Omental fat pad (tissue), 3 donors: ENCODE measurements at regions not wholly inside any gene's neighbourhood (a gene's known extent, or its start where the extent isn't known, plus 50 kb on each side); places are given as distances from the start of the nearest gene placed in this dataset.
"Not testable (repeated sequence)": the region's sequence is repeated elsewhere in the genome, so short reads cannot be mapped to it uniquely, and the experiment has no call there.

ENCODE experiments used
- ATAC-seq: fragments of 150-250 bp; one replicate; pipeline ENCODE4 v1.9.1; 2016; ENCODE audit warnings: mild to moderate bottlenecking, moderate library complexity; ENCODE audit not compliant: low FRiP score
- DNase-seq: peaks from one replicate; pipeline ENCODE4 v3.0.0-alpha.2; 2019; ENCODE audit warnings: low spot score
- CTCF ChIP-seq, 3 donors: fragments of 450-650 bp; IDR thresholded peaks; one replicate each; pipeline ENCODE4 v1.5.1; 2016 to 2017; ENCODE audit warnings: antibody characterized with exemption in 3 of 3, mild to moderate bottlenecking in 3 of 3, moderate library complexity in 2 of 3

- no peak for TF ChIP-seq CTCF (IDR thresholded peaks at IDR 0.05)
- ATAC-seq (no peak), DNase-seq (no peak)
Observed at GRCh38 chr1:232316864-232317263, 313.1 kb downstream of the SIPA1L2 start.

GRCh38 chr1:232313876-232314275 lies 316.1 kb downstream of the SIPA1L2 start:
- not testable (repeated sequence) for ATAC-seq, DNase-seq

GRCh38 chr1:232310541-232310940 lies 319.4 kb downstream of the SIPA1L2 start:
- no peak for TF ChIP-seq CTCF (IDR thresholded peaks at IDR 0.05)
- ATAC-seq (no peak), DNase-seq (no peak)

GRCh38 chr1:232308616-232309015 lies 321.3 kb downstream of the SIPA1L2 start:
- no peak for TF ChIP-seq CTCF (IDR thresholded peaks at IDR 0.05)

GRCh38 chr1:232307296-232308017 lies 322.5 kb downstream of the SIPA1L2 start:
- ATAC-seq: no peak
- no peak for DNase-seq
- no peak for TF ChIP-seq CTCF (IDR thresholded peaks at IDR 0.05)

More at GRCh38 chr1:232308616-232309015, 321.3 kb downstream of the SIPA1L2 start:
- ATAC-seq (no peak), DNase-seq (no peak)

- DNase-seq (no peak), ATAC-seq (no peak)
Observed at GRCh38 chr1:232306269-232306961, 323.5 kb downstream of the SIPA1L2 start.

GRCh38 chr1:232305050-232305449 lies 324.9 kb downstream of the SIPA1L2 start:
- TF ChIP-seq CTCF (IDR thresholded peaks at IDR 0.05): no peak
- no peak for ATAC-seq
- no peak for DNase-seq

More at GRCh38 chr1:232306269-232306961, 323.5 kb downstream of the SIPA1L2 start:
- no peak for TF ChIP-seq CTCF (IDR thresholded peaks at IDR 0.05)
